Lower leg skin (tissue), 3 donors: ENCODE measurements at regions not wholly inside any gene's neighbourhood (a gene's known extent, or its start where the extent isn't known, plus 50 kb on each side); places are given as distances from the start of the nearest gene placed in this dataset.

Experiments used
- POLR2A ChIP-seq, 2 donors: fragments of 450-650 bp; IDR thresholded peaks; one replicate each; pipeline ENCODE4 v1.6.1; 2016 to 2017; ENCODE audit warnings: antibody characterized with exemption in 2 of 2, mild to moderate bottlenecking in 1 of 2, moderate library complexity in 1 of 2
- TF ChIP-seq, protein P1 (sequence below), 3 donors: fragments of 450-650 bp; IDR thresholded peaks; one replicate each; pipeline ENCODE4 v1.5.1; 2016; ENCODE audit warnings: antibody characterized with exemption in 3 of 3, mild to moderate bottlenecking in 3 of 3, moderate library complexity in 2 of 3

GRCh38 chr6:94645191-94645590 lies 932.1 kb upstream of the MANEA start:
- no peak for TF ChIP-seq POLR2A (IDR thresholded peaks at IDR 0.05)
- TF ChIP-seq, protein P1, sequence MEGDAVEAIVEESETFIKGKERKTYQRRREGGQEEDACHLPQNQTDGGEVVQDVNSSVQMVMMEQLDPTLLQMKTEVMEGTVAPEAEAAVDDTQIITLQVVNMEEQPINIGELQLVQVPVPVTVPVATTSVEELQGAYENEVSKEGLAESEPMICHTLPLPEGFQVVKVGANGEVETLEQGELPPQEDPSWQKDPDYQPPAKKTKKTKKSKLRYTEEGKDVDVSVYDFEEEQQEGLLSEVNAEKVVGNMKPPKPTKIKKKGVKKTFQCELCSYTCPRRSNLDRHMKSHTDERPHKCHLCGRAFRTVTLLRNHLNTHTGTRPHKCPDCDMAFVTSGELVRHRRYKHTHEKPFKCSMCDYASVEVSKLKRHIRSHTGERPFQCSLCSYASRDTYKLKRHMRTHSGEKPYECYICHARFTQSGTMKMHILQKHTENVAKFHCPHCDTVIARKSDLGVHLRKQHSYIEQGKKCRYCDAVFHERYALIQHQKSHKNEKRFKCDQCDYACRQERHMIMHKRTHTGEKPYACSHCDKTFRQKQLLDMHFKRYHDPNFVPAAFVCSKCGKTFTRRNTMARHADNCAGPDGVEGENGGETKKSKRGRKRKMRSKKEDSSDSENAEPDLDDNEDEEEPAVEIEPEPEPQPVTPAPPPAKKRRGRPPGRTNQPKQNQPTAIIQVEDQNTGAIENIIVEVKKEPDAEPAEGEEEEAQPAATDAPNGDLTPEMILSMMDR (IDR thresholded peaks at IDR 0.05) = no peak
